GM13977 (cell line): ENCODE measurements at regions not wholly inside any gene's neighbourhood (a gene's known extent, or its start where the extent isn't known, plus 50 kb on each side); places are given as distances from the start of the nearest gene placed in this dataset.

Experiments used
- DNase-seq: peaks from one replicate; pipeline ENCODE4 v3.0.0; 2012; ENCODE audit warnings: low spot score
- in situ Hi-C: fragments of 300-500 bp; cut with MboI; formaldehyde crosslinking; loops from one replicate; pipeline ENCODE4 v1.12.0; 2022; ENCODE audit warnings: low sequenced_read_pairs, low pct_unique_long_range_greater_than_20kb, mixed read lengths, inconsistent platforms; ENCODE audit not compliant: unreplicated experiment
- TF ChIP-seq, protein P1 (sequence below): IDR thresholded peaks from 2 replicates; pipeline ENCODE4 v1.5.1; 2012; ENCODE audit warnings: mild to moderate bottlenecking, control low read depth; ENCODE audit not compliant: insufficient read depth; ENCODE audit errors: extremely low read depth, missing control alignments

DNA sequence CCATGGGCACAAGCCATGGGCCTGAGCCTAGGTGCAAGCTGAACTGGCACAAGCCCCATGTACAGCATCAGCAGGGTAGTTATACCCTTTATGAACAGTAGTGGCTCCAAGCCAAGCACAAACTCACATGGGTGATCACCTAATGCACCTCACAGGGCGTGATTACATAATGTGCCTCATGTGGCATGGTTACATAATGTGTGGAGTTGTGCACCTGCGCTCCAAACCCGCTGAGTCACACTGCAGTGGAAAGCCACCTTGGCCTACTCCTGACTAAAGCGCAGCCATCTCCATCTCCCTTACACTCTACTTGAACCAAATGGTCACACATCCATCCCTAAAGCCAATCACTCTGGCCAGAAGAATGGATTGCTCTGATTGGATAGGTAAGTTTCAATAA lies 279.7 kb downstream of the MBD2 start:
- no peak for DNase-seq
- TF ChIP-seq, protein P1, sequence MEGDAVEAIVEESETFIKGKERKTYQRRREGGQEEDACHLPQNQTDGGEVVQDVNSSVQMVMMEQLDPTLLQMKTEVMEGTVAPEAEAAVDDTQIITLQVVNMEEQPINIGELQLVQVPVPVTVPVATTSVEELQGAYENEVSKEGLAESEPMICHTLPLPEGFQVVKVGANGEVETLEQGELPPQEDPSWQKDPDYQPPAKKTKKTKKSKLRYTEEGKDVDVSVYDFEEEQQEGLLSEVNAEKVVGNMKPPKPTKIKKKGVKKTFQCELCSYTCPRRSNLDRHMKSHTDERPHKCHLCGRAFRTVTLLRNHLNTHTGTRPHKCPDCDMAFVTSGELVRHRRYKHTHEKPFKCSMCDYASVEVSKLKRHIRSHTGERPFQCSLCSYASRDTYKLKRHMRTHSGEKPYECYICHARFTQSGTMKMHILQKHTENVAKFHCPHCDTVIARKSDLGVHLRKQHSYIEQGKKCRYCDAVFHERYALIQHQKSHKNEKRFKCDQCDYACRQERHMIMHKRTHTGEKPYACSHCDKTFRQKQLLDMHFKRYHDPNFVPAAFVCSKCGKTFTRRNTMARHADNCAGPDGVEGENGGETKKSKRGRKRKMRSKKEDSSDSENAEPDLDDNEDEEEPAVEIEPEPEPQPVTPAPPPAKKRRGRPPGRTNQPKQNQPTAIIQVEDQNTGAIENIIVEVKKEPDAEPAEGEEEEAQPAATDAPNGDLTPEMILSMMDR: no peak
- in situ Hi-C loops: no loop called here

DNA sequence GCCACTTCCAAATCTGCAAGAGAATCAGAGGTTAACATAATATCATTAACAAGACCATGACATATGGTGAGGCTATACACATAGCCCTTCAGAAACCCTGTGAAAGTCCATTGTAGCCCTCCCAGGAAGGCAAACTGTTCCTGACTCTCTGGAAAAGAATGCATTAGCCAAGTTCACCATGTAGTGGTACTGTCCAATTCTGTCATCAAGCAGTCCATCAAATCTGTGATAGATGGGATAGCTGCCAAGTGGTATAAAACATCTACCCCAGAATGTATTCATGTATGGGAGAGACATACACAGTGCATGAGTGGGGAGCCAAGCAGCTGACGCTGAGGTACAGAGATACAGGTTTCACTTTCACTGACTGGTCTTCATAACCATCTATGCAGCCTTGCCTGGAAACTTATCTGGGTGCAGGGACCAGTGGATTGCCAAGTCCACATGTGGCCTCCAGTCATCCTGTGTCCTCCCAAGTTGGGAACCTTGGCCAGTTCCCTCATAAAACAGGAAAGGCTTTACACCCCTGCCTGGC lies 281.1 kb downstream of the MBD2 start:
- in situ Hi-C loops: no loop called here
- DNase-seq: no peak
- TF ChIP-seq, protein P1: no peak

DNA sequence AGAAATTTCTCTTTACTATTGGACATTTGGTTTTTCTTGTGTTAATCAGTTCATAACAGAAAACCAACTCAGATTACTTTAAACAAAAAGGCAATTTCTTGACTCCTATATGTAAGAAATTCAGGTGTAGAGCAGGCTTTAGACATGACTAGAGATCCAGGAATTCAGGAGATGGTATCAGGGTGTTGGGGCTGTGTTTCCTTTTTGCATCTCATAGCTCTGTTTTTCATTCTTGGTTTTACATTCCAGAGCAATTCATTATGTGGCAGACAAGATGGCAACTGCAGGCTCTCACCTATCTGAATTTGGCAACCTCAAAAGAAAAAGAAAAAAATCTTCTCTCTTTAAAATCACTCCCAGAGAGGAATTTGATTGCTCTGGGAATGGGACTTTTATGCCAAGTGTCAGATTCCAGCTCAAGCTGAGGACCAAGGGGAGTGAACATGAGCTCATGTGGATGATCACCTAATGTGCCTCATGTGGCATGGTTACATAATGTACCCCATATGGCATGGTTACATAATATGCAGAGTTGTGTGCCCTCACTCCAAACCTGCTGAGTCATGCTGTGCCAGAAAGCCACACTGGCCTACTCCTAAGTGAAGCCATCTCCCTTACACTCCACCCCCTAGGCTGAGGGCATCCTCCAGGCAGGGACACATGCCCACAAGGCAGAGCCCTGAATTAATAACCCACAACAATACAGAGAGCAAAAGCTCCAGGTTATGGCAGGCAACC lies 282.7 kb downstream of the MBD2 start:
- TF ChIP-seq, protein P1: no peak
- in situ Hi-C loops: no loop called here
- DNase-seq: no peak

DNA sequence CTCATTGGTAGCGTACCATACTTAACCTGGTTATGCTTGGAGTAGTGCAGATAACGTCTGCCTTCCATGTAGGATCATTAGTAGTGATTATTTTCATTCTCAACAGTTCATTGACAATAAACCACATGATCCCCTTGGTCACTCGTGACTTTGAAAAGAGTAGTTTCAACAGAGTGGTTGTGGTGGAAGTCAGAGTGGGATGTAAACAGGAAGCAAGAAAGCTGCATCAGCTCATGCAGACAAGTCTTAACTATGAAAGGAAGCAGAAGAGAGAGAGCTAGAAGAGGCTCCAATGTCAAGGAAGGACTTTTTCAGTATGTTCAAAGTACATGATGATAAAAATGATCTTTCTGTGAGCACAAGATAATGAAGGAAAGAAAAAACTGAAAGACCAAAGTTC lies 287.4 kb downstream of the MBD2 start:
- in situ Hi-C loops: no loop called here
- TF ChIP-seq, protein P1: no peak
- DNase-seq: no peak

DNA sequence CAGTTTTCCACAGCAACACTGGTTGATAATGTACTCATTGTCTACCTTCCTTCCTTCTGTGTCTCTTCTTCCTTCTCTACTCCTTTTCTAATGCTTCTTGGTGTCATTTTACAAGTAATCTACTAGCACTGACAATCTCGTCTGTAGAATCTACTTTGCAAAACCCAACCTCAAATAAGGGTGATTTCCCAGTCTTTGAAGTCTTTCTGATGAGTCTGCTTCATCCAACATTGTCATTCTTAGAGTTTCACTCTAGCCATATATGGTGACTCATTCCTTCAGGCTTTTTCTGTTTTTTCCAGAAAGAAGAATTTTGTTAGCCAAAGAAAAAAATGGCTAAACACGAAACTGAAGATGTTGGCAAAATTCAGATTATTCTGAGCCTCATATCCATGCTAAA lies 288.7 kb downstream of the MBD2 start:
- TF ChIP-seq, protein P1: no peak
- in situ Hi-C loops: no loop called here

DNA sequence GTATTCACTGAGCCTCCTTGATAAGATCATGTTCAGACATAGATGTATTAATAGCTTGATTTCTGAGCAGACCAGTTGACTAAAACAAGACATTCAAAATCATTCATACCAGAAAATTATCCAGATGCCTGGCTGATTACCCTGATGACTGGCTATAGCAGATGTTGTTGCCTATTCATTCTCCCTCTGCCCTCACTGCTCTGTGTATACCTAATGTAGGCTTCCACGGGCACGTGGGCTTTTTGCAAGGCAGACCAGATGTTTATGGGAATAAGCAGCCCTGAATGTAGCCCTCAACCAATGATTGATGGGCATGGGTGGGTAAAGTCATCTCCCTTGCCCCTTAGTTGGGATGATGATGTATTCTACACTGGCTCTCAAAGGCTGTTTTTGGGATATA lies 289.1 kb downstream of the MBD2 start:
- TF ChIP-seq, protein P1: no peak
- in situ Hi-C loops: no loop called here
- DNase-seq: no peak

More for the DNA sequence above, 288.7 kb downstream of the MBD2 start:
- no peak for DNase-seq
